Colonic mucosa (tissue), 4 donors: ENCODE measurements at regions not wholly inside any gene's neighbourhood (a gene's known extent, or its start where the extent isn't known, plus 50 kb on each side); places are given as distances from the start of the nearest gene placed in this dataset.

Experiments used
- DNase-seq: peaks from one replicate; pipeline ENCODE4 v3.0.0-alpha.2; 2020
- H3K27ac ChIP-seq: fragments of 200-600 bp; one replicate; pipeline ENCODE4 v1.8.0; 2021
- H3K27me3 ChIP-seq: fragments of 200-600 bp; one replicate; pipeline ENCODE4 v1.8.0; 2021
- H3K36me3 ChIP-seq: fragments of 200-600 bp; one replicate; pipeline ENCODE4 v1.8.0; 2021
- H3K4me1 ChIP-seq: fragments of 200-600 bp; one replicate; pipeline ENCODE4 v1.8.0; 2021; ENCODE audit warnings: mild to moderate bottlenecking
- H3K4me3 ChIP-seq: fragments of 200-600 bp; one replicate; pipeline ENCODE4 v1.8.0; 2021
- H3K9ac ChIP-seq, 2 donors: one replicate each; pipeline ENCODE4 v1.7.0; 2013; ENCODE audit warnings: control low read depth in 2 of 2, low read depth in 2 of 2, low read length in 2 of 2
- H3K9me3 ChIP-seq: fragments of 200-600 bp; one replicate; pipeline ENCODE4 v1.8.0; 2021
- CTCF ChIP-seq: fragments of 200-600 bp; IDR thresholded peaks from one replicate; pipeline ENCODE4 v1.8.0; 2022; ENCODE audit warnings: antibody characterized with exemption, mild to moderate bottlenecking
- intact Hi-C: fragments of 100-400 bp; cut with DNase I; formaldehyde crosslinking; loops from one replicate; pipeline ENCODE4 v1.14.1; 2022
- donor health status: healthy.
- donor health status: DM: no; HTN: no; CAD: no.
- donor health status: DM: no; HTN: no; CAD: no.

GRCh38 chr2:120480903-120481445 lies 135.0 kb downstream of the INHBB start:
- intact Hi-C loops = no loop called here
- no peaks in the 10 kb centered on the region for H3K36me3 ChIP-seq
- no peak overlapping the region for H3K9ac ChIP-seq
- no peak for TF ChIP-seq CTCF
- H3K9me3 ChIP-seq = no peaks in the 10 kb centered on the region
- DNase-seq = no peak
- H3K4me3 ChIP-seq = no peak overlapping the region
- H3K27ac ChIP-seq = no peak overlapping the region
- no peaks in the 10 kb centered on the region for H3K27me3 ChIP-seq
- H3K4me1 ChIP-seq = no peaks in the 10 kb centered on the region

- TF ChIP-seq CTCF = no peak
- no peak overlapping the region for H3K9ac ChIP-seq
- no peaks in the 10 kb centered on the region for H3K36me3 ChIP-seq
- intact Hi-C loops = no loop called here
- no peak overlapping the region for H3K4me3 ChIP-seq
- H3K27me3 ChIP-seq = no peaks in the 10 kb centered on the region
- DNase-seq = no peak
- H3K4me1 ChIP-seq = no peaks in the 10 kb centered on the region
- H3K9me3 ChIP-seq = no peaks in the 10 kb centered on the region
- no peak overlapping the region for H3K27ac ChIP-seq
Measured at GRCh38 chr2:120481446-120482194, 135.7 kb downstream of the INHBB start.

GRCh38 chr2:120482334-120482733 lies 136.4 kb downstream of the INHBB start:
- intact Hi-C loops = no loop called here
- H3K27ac ChIP-seq = no peak overlapping the region
- DNase-seq = no peak
- no peaks in the 10 kb centered on the region for H3K27me3 ChIP-seq
- no peak overlapping the region for H3K4me3 ChIP-seq
- no peak overlapping the region for H3K9ac ChIP-seq
- no peaks in the 10 kb centered on the region for H3K9me3 ChIP-seq
- no peaks in the 10 kb centered on the region for H3K36me3 ChIP-seq
- H3K4me1 ChIP-seq = no peaks in the 10 kb centered on the region
- no peak for TF ChIP-seq CTCF

- Histone ChIP-seq H3K4me1 (no peaks in the 10 kb centered on the region), H3K27me3 (no peaks in the 10 kb centered on the region), H3K9ac (no peak overlapping the region), H3K9me3 (no peaks in the 10 kb centered on the region), H3K36me3 (no peaks in the 10 kb centered on the region), H3K4me3 (no peak overlapping the region), H3K27ac (no peak overlapping the region)
- intact Hi-C loops = no loop called here
- TF ChIP-seq CTCF = no peak
- DNase-seq = no peak
Measured at GRCh38 chr2:120483355-120483754, 137.4 kb downstream of the INHBB start.

- Histone ChIP-seq H3K4me1 (no peaks in the 10 kb centered on the region), H3K36me3 (no peaks in the 10 kb centered on the region), H3K4me3 (no peak overlapping the region), H3K27ac (no peak overlapping the region), H3K9me3 (no peaks in the 10 kb centered on the region), H3K27me3 (no peaks in the 10 kb centered on the region), H3K9ac (no peak overlapping the region)
- intact Hi-C loops = no loop called here
- no peak for DNase-seq
- TF ChIP-seq CTCF = no peak
Measured at GRCh38 chr2:120485096-120485495, 139.2 kb downstream of the INHBB start.
